ENCODE measurements at regions not wholly inside any gene's neighbourhood (a gene's known extent, or its start where the extent isn't known, plus 50 kb on each side); places are given as distances from the start of the nearest gene placed in this dataset.
A peak's percentile ranks its signal among the peaks of the same experiment; 100 is the strongest.
"Not testable (repeated sequence)": the region's sequence is repeated elsewhere in the genome, so short reads cannot be mapped to it uniquely, and the experiment has no call there.

DNA sequence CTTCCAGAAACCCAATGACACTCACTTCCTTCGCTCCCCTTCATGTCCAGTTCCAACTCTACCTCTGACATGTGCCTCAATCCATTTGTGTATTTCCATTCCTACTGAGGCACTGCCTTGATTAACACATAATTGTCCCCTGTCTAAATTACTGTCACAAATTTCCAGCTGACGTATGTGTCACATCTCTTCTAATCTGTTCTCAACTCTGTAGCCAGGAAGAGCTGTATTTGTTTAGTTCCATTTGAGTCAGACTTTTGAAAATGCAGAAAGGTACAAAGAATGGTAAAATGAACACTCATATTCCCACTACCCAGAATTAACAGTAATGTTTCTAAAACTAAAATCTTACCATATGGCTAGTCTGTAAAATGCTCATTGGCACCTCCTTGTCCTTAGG lies 299.0 kb upstream of the GADL1 start:
- DNase-seq (ENCODE audit: low spot score) = no peak
- in situ Hi-C loops (cut with HindIII; ENCODE audit: low sequenced_read_pairs) = no loop called here

DNA sequence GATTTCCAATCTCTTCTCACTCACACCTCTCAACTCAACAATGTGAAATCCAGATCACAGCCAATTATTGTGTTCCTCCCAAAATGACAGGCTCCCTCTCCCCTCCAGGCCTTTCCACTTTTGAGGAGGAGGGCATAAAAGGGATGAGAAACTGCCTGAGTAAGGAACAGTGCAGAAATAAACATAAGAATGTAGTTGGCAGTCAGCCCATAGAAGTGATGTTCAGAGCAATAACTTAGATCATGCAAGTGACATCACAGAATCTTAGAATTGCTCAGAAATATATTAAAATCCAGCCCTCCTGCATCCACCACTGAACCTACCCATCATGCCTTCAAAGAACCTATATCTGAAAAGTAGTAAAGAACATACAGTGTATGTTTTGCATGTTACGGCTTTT lies 299.4 kb upstream of the GADL1 start:
- in situ Hi-C loops (cut with HindIII; ENCODE audit: low sequenced_read_pairs) = no loop called here

DNA sequence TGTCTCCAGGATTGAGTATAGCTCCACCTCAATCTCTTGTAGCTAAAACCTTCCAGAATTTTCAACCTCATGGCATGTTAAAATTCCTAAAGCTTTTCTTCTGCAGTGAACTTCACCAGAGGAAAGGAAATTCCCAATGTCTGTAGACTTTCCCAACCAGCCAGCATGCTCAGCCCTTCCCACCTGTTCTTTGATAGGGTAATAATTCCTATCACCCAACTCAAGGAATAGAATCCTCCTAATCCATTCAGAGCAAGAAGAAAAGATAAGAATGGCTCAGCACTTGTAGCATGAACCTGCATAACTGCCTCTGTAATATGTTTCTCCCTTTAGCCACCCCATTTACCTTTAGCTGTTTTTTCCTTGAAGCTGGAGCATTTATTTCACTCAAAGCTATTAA lies 301.8 kb upstream of the GADL1 start:
- in situ Hi-C loops (cut with HindIII; ENCODE audit: low sequenced_read_pairs) = no loop called here
- DNase-seq (ENCODE audit: low spot score) = no peak

More for the DNA sequence above, 299.4 kb upstream of the GADL1 start:
- no peak for DNase-seq (ENCODE audit: low spot score)

DNA sequence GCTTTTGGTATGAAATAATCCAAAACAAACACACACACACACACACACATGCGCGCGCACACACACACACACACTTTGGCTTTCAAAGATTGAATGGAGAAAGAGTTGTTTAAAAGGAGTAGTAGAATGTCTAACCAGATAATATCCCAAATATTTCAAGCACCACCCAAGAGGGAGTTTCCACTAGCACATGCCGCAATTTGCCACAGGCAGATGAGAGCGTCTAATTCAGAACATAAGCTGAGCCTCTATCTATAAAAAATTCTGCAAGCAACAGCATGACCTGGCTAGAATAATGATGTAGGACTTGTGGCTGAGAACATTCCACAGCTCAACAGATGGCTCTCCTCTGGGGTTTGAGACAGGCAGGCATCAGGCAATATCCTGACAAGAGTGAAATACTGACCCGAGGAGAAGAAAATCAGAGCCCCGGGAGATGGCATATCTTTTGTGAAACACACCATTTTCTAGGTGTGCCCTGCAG lies 302.5 kb upstream of the GADL1 start:
- in situ Hi-C loops (cut with HindIII; ENCODE audit: low sequenced_read_pairs) = no loop called here
- DNase-seq (ENCODE audit: low spot score) = peak; percentile 37

DNA sequence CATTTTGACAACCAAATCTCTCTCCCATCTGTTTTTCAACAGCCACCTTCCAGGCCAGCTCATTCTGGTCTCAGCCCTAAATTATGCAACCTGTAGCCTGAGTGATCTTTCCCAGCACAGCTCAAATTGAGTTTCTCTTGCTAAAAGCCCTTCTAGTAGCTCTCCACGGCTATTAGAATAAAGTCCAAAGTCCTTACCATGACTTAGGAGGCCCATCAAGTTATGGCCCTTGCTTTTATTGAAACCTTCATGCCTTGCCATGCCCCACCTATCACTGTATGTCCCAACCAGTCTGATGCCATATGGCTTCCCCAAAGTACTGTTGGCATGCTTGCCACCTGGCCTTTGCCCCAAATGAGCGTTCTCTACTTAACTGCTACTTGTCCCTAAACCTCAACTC lies 303.5 kb upstream of the GADL1 start:
- in situ Hi-C loops (cut with HindIII; ENCODE audit: low sequenced_read_pairs) = no loop called here
- peak; percentile 7 for DNase-seq (ENCODE audit: low spot score)

DNA sequence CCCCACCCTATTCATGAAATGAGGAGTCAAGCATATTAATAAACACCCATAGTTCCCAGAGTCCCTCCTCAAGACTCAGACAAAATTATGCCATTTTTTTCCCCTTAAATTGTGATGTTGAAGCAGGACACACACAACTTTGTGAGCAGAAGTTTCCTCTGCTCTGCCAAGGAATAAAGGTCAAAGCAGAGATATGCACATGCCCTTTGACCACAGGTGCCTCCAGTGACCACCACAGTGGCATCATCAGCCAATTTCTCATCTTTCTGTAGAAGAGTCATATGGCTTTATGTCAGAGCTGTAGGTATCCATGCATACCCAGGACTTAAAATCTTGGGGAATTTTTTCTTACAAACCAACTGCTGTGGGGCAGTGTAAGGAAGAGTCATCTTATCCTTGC lies 304.4 kb upstream of the GADL1 start:
- DNase-seq (ENCODE audit: low spot score) = no peak
- in situ Hi-C loops (cut with HindIII; ENCODE audit: low sequenced_read_pairs) = no loop called here

DNA sequence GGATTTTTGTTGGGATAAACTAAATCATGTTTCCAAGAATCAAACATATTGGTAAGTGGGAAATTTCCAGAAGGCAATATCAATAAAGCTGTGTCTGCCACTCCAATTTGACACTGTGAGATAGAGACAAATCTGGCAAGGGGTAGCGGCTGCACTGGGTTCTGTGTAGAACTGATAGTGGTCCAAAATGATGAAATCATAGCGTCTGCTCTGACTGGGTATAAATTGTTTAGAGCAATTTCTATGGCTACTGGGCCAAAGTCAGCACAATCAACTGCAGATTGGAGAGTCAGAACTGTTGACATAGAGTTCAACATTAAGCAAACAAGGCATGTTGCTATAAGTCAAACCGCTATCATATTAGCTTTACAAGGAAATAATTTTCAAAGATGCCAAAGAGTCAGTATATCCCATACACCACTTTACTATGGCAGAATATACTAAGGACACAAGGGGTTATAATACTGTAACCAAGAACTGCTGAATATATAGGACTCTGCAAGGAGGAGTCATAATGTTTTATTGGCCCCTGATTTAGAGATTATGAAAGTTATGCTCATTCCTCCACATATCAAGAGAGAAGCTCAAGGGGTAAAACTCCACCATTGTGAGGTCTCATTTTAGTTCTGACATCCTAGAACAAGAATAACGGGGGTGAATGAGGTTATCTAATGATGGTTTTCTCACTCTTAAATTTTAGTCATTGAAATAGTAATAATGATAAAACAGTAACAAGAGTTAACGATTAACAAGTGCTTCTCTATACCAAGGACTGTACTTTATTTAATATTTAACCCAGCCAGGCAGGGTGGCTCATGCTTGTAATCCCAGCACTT lies 309.7 kb upstream of the GADL1 start:
- no peak for DNase-seq (ENCODE audit: low spot score)
- in situ Hi-C loops (cut with HindIII; ENCODE audit: low sequenced_read_pairs) = no loop called here

DNA sequence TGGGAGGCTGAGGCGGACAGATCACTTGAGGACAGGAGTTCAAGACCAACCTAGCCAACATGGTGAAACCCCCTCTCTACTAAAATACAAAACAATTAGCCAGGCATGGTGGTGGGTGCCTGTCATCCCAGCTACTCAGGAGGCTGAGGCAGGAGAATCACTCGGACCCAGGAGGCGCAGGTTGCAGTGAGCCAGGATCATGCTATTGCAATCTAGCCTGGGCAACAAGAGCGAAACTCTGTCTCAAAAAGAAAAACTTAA lies 310.3 kb upstream of the GADL1 start:
- in situ Hi-C loops (cut with HindIII; ENCODE audit: low sequenced_read_pairs) = not testable (repeated sequence)

DNA sequence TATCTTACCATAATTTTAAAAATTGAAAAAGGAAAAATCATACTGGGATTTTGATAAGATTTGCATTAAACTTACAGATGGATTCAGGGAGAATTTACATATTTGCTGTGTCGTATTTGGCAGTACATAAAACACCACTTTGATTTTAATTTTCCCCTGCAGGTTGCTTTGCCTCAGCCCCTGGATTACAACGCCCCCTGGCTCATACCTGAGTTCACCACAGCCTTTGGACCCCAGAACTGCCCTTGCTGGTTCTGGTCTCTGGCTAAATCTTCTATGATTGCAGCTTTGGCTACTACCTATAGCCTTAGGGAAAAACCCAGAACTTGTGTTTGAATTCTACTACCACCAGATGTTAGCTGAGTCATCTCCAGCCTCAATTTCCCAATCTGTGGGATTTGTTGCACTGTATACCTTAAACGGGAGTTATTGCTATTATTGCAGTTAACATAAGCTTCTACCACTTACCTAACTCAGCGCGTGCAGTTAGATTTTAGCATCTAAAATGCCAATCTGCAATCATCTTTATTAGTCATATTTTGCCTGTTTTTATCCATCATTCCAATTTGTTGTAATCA lies 315.7 kb upstream of the GADL1 start:
- no peak for DNase-seq (ENCODE audit: low spot score)
- in situ Hi-C loops (cut with HindIII; ENCODE audit: low sequenced_read_pairs) = no loop called here

More for the DNA sequence above, 310.3 kb upstream of the GADL1 start:
- DNase-seq (ENCODE audit: low spot score) = not testable (repeated sequence)

DNA sequence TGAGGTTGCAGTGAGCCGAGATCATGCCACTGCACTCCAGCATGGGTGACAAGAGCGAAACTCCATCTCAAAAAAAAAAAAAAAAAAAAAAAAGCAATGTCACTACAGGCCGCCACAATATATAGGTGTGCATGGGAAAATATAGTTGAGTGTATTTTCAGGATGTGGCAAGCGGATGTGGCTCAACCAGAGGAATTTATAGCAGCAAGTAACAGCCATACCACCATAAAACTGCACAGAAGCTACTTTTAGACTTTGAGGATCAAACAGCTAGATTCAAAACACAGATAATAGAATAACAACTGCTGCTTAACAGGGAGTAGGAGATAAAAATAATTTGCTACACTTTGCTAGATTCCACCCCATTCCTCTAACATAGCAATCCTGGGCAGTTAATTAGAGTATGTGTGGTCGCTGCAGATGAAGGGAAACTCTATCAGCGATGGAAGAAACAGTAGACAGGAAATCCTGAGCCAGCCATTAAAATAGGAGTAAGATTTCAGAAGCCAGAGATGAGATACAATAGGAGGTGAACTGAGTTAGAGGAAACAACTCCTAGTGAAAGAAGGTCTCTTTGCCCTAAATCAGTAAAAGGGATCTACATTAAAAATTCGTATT lies 318.7 kb upstream of the STT3B start:
- in situ Hi-C loops (cut with HindIII; ENCODE audit: low sequenced_read_pairs) = no loop called here
- DNase-seq (ENCODE audit: low spot score) = no peak

DNA sequence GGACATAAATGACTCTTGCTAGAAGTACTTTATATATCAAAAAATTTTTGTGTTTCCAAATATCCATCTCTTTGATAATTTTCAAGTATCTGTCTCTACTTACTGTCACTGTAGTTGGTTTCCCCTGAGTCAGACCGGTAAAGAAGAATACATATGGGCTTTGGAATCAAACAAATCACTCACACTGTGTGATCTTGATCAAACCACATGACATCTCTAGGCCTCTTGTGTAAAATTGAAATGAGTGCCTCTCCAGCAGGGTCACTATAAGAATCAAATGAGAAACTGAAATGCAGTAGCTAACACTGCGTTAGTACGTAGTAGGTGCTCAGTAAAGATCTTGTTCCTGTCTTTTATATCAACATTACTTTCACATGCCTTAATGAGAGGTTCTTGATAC lies 314.6 kb upstream of the STT3B start:
- in situ Hi-C loops (cut with HindIII; ENCODE audit: low sequenced_read_pairs) = no loop called here

DNA sequence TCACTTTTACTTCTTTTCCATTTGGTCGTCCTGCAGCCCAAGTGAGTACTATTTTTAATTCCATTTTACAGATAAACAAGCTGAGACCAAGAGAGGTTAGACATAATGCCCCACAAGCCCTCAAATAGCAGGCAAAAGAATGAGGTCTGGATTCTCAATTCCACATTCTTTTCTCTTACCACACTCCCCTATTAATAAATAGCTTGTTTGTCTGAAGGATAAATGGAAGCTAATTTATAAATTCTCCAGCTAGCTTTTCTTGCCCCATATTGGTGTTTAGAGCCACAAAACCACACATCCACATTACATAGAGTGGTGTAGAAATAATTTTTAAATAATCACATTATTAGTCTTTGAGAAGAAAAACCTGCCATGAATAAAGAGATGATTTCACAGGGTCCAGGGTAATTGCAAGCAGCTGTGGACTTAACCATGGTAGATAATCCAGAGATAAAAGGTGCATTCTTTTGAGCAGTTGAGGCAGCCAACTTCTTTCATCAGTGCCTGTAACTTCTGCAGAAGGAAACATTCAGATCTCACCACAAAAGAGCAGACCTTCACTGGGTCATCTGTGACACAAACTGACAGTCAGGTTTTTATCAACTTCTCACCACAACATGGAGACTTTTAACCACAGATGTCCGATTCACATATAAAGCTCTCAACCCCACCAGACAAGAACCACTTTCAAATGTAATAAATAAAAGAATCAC lies 313.4 kb upstream of the STT3B start:
- no peak for DNase-seq (ENCODE audit: low spot score)
- in situ Hi-C loops (cut with HindIII; ENCODE audit: low sequenced_read_pairs) = no loop called here

More for the DNA sequence above, 314.6 kb upstream of the STT3B start:
- no peak for DNase-seq (ENCODE audit: low spot score)

DNA sequence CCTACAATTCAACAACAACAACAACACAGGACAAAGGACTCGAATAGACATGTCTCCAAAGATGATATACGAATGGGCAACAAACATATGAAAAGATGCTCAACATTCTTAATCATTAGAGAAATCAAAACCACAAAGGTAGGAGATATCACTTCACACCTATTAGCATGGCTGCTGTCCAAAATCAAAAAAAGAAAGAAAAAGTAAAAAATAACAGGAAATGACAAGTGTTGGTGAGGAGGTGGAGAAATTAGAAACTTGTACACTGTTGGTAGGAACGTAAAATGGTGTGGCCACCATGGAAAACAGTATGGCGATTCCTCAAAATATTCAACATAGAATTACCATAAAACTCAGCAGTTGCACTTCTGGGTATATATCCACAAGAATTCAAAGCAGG lies 312.3 kb upstream of the STT3B start:
- in situ Hi-C loops (cut with HindIII; ENCODE audit: low sequenced_read_pairs) = no loop called here
- DNase-seq (ENCODE audit: low spot score) = no peak

DNA sequence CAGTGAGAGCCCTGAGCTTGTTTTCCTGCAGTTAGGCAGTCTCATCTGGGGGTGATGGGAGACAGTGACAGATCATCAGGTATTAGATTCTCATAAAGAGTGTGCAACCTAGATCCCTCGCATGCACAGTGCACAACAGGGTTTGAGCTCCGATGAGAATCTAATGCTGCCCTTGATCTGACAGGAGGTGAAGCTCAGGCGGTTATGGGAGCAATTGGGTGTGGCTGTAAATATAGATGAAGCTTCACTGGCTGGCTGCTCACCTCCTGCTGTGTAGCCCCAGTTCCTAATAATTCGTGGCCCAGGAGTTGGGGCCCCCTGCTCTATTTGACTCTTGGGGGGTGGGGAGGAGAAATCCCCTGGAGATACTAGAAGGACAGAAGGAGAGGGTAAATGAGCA lies 309.4 kb upstream of the STT3B start:
- in situ Hi-C loops (cut with HindIII; ENCODE audit: low sequenced_read_pairs) = no loop called here
- DNase-seq (ENCODE audit: low spot score) = no peak

DNA sequence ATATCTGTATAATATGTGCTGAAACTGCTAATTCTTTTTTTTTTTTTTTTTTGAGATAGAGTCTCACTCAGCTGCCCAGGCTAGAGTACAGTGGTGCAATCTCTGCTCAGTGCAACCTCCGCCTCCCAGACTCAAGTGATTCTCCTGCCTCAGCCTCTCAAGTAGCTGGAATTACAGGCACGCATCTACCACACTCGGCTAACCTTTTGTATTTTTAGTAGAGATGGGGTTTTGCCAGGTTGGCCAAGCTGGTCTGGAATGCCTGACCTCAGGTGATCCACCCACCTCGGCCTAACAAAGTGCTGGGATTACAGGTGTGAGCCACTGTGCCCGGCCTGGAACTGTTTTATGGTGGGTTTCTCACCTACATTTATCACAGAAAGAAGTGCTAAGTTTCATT lies 307.8 kb upstream of the STT3B start:
- in situ Hi-C loops (cut with HindIII; ENCODE audit: low sequenced_read_pairs) = no loop called here

DNA sequence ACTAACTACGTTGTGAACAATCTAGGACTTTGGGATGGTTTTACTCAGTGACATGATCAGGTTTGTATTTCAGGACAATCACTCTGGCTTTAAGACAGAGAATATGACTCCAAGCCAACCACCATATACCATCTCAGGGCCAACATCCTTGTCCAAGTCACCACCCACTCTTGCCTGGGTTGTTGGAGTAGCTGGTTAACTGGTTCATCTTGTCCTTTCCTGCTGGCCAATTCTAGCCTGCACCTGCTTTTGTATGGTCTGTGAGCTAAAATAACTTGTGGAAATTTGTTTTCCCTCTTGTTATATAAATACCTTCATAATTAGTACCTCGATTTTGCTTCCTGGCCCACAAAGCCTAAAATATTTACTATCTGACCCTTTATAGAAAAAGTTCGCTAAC lies 306.8 kb upstream of the STT3B start:
- no peak for DNase-seq (ENCODE audit: low spot score)
- in situ Hi-C loops (cut with HindIII; ENCODE audit: low sequenced_read_pairs) = no loop called here

More for the DNA sequence above, 307.8 kb upstream of the STT3B start:
- no peak for DNase-seq (ENCODE audit: low spot score)

DNA sequence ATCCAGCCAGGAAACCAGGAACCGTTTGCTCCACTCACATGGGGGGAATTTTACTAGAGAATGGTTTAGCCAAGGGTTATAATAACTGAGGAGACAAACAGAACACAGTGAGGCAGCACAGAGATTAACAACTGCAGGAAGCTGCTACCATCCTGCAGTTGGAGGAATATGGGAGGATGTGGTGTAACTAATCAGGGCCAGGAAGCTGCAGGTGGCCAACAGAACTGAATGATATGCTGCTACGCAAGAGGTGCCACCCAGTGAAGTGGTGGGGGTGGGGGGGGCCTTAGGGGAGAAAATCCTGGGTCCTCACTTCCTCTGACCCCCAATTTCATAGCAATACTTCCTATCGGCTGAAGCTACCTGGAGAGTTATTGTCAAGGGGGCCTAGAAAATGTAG lies 306.4 kb upstream of the STT3B start:
- in situ Hi-C loops (cut with HindIII; ENCODE audit: low sequenced_read_pairs) = no loop called here
- DNase-seq (ENCODE audit: low spot score) = no peak

DNA sequence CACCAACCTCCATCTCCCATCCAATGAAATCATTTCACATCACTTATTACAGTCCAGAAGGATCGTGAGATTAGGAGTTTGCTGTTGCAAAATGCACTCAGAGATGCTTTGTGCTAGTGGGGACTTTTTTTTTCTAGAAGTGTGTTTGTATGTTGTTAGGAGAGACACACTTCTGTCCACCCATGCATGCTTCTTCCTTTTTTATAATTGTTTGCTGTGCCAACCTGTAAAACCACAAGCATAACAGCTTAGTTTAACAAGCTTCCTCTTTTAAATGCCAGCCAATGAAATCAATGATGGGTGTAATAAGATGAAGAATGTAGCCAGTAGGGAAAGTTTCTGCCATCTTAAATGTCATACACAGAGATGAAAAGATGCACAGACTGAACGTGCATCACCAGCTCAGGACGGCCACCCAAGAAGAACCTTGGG lies 305.6 kb upstream of the STT3B start:
- DNase-seq (ENCODE audit: low spot score) = no peak
- in situ Hi-C loops (cut with HindIII; ENCODE audit: low sequenced_read_pairs) = no loop called here

DNA sequence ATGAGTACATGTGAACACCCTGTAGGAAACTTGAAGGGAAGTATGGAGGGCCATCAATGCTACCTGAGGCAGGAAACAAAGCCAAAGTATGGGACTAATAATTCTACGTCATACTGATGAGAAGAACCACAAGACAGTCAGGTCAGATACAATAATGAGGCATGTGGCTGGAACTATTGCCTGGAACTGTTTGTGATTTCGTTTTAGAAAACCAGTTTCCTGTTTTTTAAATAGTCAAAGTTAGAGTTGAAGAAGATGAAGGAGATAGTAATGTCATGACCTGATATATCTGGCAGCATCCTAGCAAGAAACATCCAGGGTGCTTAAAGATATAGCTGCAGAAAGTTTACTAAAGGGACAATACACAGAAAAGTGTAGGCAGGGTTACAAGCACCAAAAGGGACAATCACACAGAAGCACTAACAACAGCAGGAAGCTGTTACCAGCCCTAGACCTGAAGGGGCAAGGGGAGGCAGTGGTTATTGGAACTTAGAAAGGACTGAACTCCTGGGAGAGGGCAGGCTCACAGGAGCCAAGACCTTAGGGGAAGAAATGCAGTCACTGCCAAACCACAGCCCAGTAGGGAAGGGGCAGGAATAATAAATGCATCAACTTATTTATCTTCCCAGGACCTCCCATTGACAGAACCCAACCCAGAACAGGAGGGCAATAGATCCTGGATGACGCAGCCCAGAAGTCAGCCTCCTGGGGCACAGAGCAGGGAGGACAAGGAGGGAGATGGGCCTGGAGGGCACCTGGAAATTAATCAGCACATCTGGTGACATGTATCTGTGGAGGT lies 302.1 kb upstream of the STT3B start:
- DNase-seq (ENCODE audit: low spot score) = no peak
- in situ Hi-C loops (cut with HindIII; ENCODE audit: low sequenced_read_pairs) = no loop called here

Measured in G401 (cell line).